B cell (primary cell): ENCODE measurements at regions not wholly inside any gene's neighbourhood (a gene's known extent, or its start where the extent isn't known, plus 50 kb on each side); places are given as distances from the start of the nearest gene placed in this dataset.

Experiments
- ATAC-seq: fragments of 200-7000 bp; cut with Tn5 transposase; one replicate; pipeline ENCODE4 v1.10.0; 2021; ENCODE audit warnings: low read depth, mild to moderate bottlenecking, moderate number of reproducible peaks, moderate library complexity
- CTCF ChIA-PET: fragments of 350-600 bp; sonication (Branson Sonifier 250); formaldehyde crosslinking; loops from one replicate; lab custom pipeline; 2021; ENCODE audit warnings: antibody characterized with exemption, inconsistent platforms; lab: Charles Lee
- POLR2A ChIA-PET: fragments of 350-600 bp; sonication (Branson Sonifier 250); formaldehyde crosslinking; loops from one replicate; lab custom pipeline; 2021; ENCODE audit warnings: antibody characterized with exemption; lab: Charles Lee
- DNase-seq: peaks from one replicate; pipeline ENCODE4 v3.0.0; 2013
- H2AFZ ChIP-seq: 2 replicates; pipeline ENCODE4 v1.6.1; 2012; ENCODE audit warnings: mild to moderate bottlenecking, low read depth, low read length; ENCODE audit not compliant: insufficient read depth, poor library complexity, severe bottlenecking
- H3K27ac ChIP-seq, 2 donors: 1 replicate in 1 of 2; 2 replicates in 1 of 2; pipeline ENCODE4 v1.5.1; 2012 to 2013; ENCODE audit warnings: low read length in 2 of 2, mild to moderate bottlenecking in 2 of 2, moderate library complexity in 1 of 2
- H3K27me3 ChIP-seq, 4 experiments: fragments of 200-600 bp in 1 of 4; sonication (generic) in 1 of 4; replicated peaks in 1 of 4; 1 replicate in 2 of 4; 2 replicates in 2 of 4; pipeline versions ENCODE4 v1.6.1 to v1.7.0; 2013 to 2016; ENCODE audit warnings: low read length in 3 of 4, mild to moderate bottlenecking in 2 of 4, mixed read lengths in 1 of 4, moderate library complexity in 1 of 4; ENCODE audit not compliant: insufficient read depth in 4 of 4, control insufficient read depth in 3 of 4; ENCODE audit errors: control extremely low read depth in 1 of 4
- H3K36me3 ChIP-seq, 2 experiments: replicated peaks in 1 of 2; 1 replicate in 1 of 2; 2 replicates in 1 of 2; pipeline versions ENCODE4 v1.6.1 to v1.7.1; 2013; ENCODE audit warnings: low read length in 1 of 2; ENCODE audit not compliant: insufficient read depth in 2 of 2, control insufficient read depth in 1 of 2; ENCODE audit errors: control extremely low read depth in 1 of 2, extremely low read depth in 1 of 2
- H3K4me1 ChIP-seq, 2 donors: fragments of 200-600 bp in 1 of 2; sonication (generic) in 1 of 2; 1 replicate in 1 of 2; 2 replicates in 1 of 2; pipeline versions ENCODE4 v1.5.1 to v1.6.1; 2013 to 2017; ENCODE audit warnings: low read length in 2 of 2; ENCODE audit not compliant: control insufficient read depth in 2 of 2, insufficient read depth in 2 of 2
- H3K4me2 ChIP-seq: replicated peaks from 2 replicates; pipeline ENCODE3; 2012; ENCODE audit warnings: mild to moderate bottlenecking, low read depth, low read length; ENCODE audit not compliant: poor library complexity, severe bottlenecking
- H3K4me3 ChIP-seq, 5 experiments: fragments of 200-600 bp in 1 of 5; sonication (generic) in 1 of 5; 1 replicate in 3 of 5; 2 replicates in 2 of 5; pipeline versions ENCODE4 v1.5.1 to v1.7.0; 2011 to 2016; ENCODE audit warnings: low read length in 4 of 5, mild to moderate bottlenecking in 4 of 5, low read depth in 2 of 5, control low read depth in 1 of 5, moderate library complexity in 1 of 5; ENCODE audit not compliant: insufficient read depth in 1 of 5; ENCODE audit errors: control extremely low read depth in 1 of 5, extremely low read depth in 1 of 5
- H3K79me2 ChIP-seq: fragments of 200-600 bp; sonication (generic); one replicate; pipeline ENCODE4 v1.6.0; 2016; ENCODE audit warnings: low read length; ENCODE audit not compliant: control insufficient read depth, insufficient read depth
- H3K9ac ChIP-seq: fragments of 200-600 bp; sonication (generic); 2 replicates; pipeline ENCODE4 v1.6.1; 2017; ENCODE audit warnings: mild to moderate bottlenecking, low read length, moderate library complexity
- H3K9me3 ChIP-seq, 3 donors: one replicate each; pipeline versions ENCODE4 v1.6.1 to v1.7.1; 2013; ENCODE audit warnings: low read length in 2 of 3; ENCODE audit not compliant: control insufficient read depth in 2 of 3, insufficient read depth in 1 of 3; ENCODE audit errors: control extremely low read depth in 1 of 3
- H4K20me1 ChIP-seq: 2 replicates; pipeline ENCODE4 v1.6.0; 2012; ENCODE audit warnings: mild to moderate bottlenecking, low read length; ENCODE audit not compliant: insufficient read depth, control insufficient read depth, poor library complexity, severe bottlenecking
- H3K27ac Mint-ChIP-seq: one replicate; pipeline ENCODE4 v1.8.0; 2021; ENCODE audit warnings: mixed read lengths
- H3K27me3 Mint-ChIP-seq: one replicate; pipeline ENCODE4 v1.8.0; 2021; ENCODE audit warnings: mixed read lengths
- H3K4me1 Mint-ChIP-seq: one replicate; pipeline ENCODE4 v1.8.0; 2021; ENCODE audit warnings: mixed read lengths
- H3K4me3 Mint-ChIP-seq: one replicate; pipeline ENCODE4 v1.8.0; 2021; ENCODE audit warnings: mixed read lengths
- H3K9me3 Mint-ChIP-seq: one replicate; pipeline ENCODE4 v1.8.0; 2022; ENCODE audit warnings: mixed read lengths; ENCODE audit not compliant: insufficient read depth
- CTCF ChIP-seq: fragments of 200-600 bp; IDR thresholded peaks from one replicate; pipeline ENCODE4 v1.8.0; 2022; ENCODE audit warnings: antibody characterized with exemption, mild to moderate bottlenecking
- EZH2 ChIP-seq: IDR thresholded peaks from 2 replicates; pipeline ENCODE4 v1.6.1; 2012; ENCODE audit warnings: borderline replicate concordance, low read depth, mild to moderate bottlenecking, moderate library complexity, low read length; ENCODE audit not compliant: insufficient read depth, poor library complexity, severe bottlenecking
- WGBS: methylation state at CpG from one replicate; pipeline ENCODE4 v1.1.5; 2013; ENCODE audit warnings: missing lambda C conversion rate; ENCODE audit not compliant: insufficient coverage; 5-methylcytosine and 5-hydroxymethylcytosine counted together
- intact Hi-C: fragments of 100-400 bp; cut with micrococcal nuclease; formaldehyde crosslinking; loops from one replicate; pipeline ENCODE4 v1.10.0; 2022

GRCh38 chr6:81834141-81834681 is 81.7 kb upstream of the TENT5A start:
- intact Hi-C loops, result no loop called here
- TF ChIP-seq CTCF (no peak), EZH2 (no peak)
- no peaks in the 10 kb centered on the region for H3K36me3 ChIP-seq
- H3K27me3 Mint-ChIP-seq, result peaks cover 6% of the 10 kb centered on the region
- no peak overlapping the region for H3K27ac Mint-ChIP-seq
- H3K4me3 Mint-ChIP-seq, result no peak overlapping the region
- H3K9me3 Mint-ChIP-seq, result peaks cover 4% of the 10 kb centered on the region
- no peak overlapping the region for H3K27ac ChIP-seq
- no peak overlapping the region for H3K4me3 ChIP-seq
- no peaks in the 10 kb centered on the region for H3K4me1 Mint-ChIP-seq
- ChIA-PET CTCF (no interaction called here), POLR2A (no interaction called here)
- DNase-seq (no peak), ATAC-seq (no peak)
- H3K4me1 ChIP-seq, result no peaks in the 10 kb centered on the region
- H3K4me2 ChIP-seq, result no peak overlapping the region
- no peaks in the 10 kb centered on the region for H3K9me3 ChIP-seq
- 100% methylated on average over 1 of the region's 5 CpGs for WGBS
- H3K79me2 ChIP-seq, result no peaks in the 10 kb centered on the region
- no peak overlapping the region for H2AFZ ChIP-seq
- H4K20me1 ChIP-seq, result no peaks in the 10 kb centered on the region
- H3K9ac ChIP-seq, result no peak overlapping the region
- no peaks in the 10 kb centered on the region for H3K27me3 ChIP-seq

- Mint-ChIP-seq H3K9me3 (peaks cover 4% of the 10 kb centered on the region), H3K4me1 (no peaks in the 10 kb centered on the region), H3K4me3 (no peak overlapping the region), H3K27ac (no peak overlapping the region), H3K27me3 (peaks cover 8% of the 10 kb centered on the region)
- no CpG with 5 or more reads among the region's 4 CpGs for WGBS
- no peak overlapping the region for H3K4me3 ChIP-seq
- TF ChIP-seq EZH2 (no peak), CTCF (no peak)
- H3K9me3 ChIP-seq, result no peaks in the 10 kb centered on the region
- CTCF ChIA-PET, result no interaction called here
- H2AFZ ChIP-seq, result no peak overlapping the region
- no peak for DNase-seq
- H3K79me2 ChIP-seq, result no peaks in the 10 kb centered on the region
- intact Hi-C loops, result no loop called here
- no peaks in the 10 kb centered on the region for H3K4me1 ChIP-seq
- H3K9ac ChIP-seq, result no peak overlapping the region
- POLR2A ChIA-PET, result no interaction called here
- H3K36me3 ChIP-seq, result no peaks in the 10 kb centered on the region
- ATAC-seq, result no peak
- no peak overlapping the region for H3K27ac ChIP-seq
- no peaks in the 10 kb centered on the region for H3K27me3 ChIP-seq
- H3K4me2 ChIP-seq, result no peak overlapping the region
- H4K20me1 ChIP-seq, result no peaks in the 10 kb centered on the region
These were observed 79.8 kb upstream of the TENT5A start for GRCh38 chr6:81832304-81832703.
